BJ (cell line): ENCODE measurements at regions not wholly inside any gene's neighbourhood (a gene's known extent, or its start where the extent isn't known, plus 50 kb on each side); places are given as distances from the start of the nearest gene placed in this dataset.

ENCODE experiments used
- CTCF ChIA-PET: fragments of 350-600 bp; formaldehyde crosslinking; extraction: SDS; loops from one replicate; lab custom pipeline; 2021; ENCODE audit warnings: antibody characterized with exemption, inconsistent platforms; lab: Yijun Ruan, JAX
- POLR2A ChIA-PET: fragments of 300-600 bp; sonication (Branson Sonifier 250); formaldehyde crosslinking; extraction: SDS; loops from one replicate; lab custom pipeline; 2021; ENCODE audit warnings: antibody characterized with exemption; lab: Charles Lee
- DNase-seq: peaks from one replicate; pipeline ENCODE4 v3.0.0-alpha.2; 2011; ENCODE audit warnings: low read depth
- H3K27me3 ChIP-seq: 2 replicates; pipeline ENCODE4 v1.6.0; 2011; ENCODE audit warnings: low read length; ENCODE audit not compliant: control insufficient read depth, insufficient read depth
- H3K36me3 ChIP-seq: 2 replicates; pipeline ENCODE4 v1.5.1; 2011; ENCODE audit warnings: low read length; ENCODE audit not compliant: control insufficient read depth, insufficient read depth
- H3K4me3 ChIP-seq: 2 replicates; pipeline ENCODE4 v1.5.1; 2011; ENCODE audit warnings: low read depth, mild to moderate bottlenecking, control low read depth, low read length
- CTCF ChIP-seq: IDR thresholded peaks from 2 replicates; pipeline ENCODE4 v1.5.1; 2011; ENCODE audit warnings: low read depth, mild to moderate bottlenecking, control low read depth, inconsistent platforms, low read length, moderate library complexity; ENCODE audit not compliant: insufficient read depth

GRCh38 chr4:62898115-62898514 lies 1511.1 kb downstream of the TECRL start:
- ChIA-PET CTCF (no interaction called here), POLR2A (no interaction called here)

GRCh38 chr4:62896721-62897120 lies 1512.5 kb downstream of the TECRL start:
- ChIA-PET POLR2A (no interaction called here), CTCF (no interaction called here)
- H3K27me3 ChIP-seq, result no peaks in the 10 kb centered on the region
- no peak for DNase-seq
- H3K4me3 ChIP-seq, result no peak overlapping the region
- no peaks in the 10 kb centered on the region for H3K36me3 ChIP-seq
- TF ChIP-seq CTCF, result no peak

More at GRCh38 chr4:62898115-62898514, 1511.1 kb downstream of the TECRL start:
- H3K36me3 ChIP-seq, result no peaks in the 10 kb centered on the region
- no peak for DNase-seq
- H3K27me3 ChIP-seq, result no peaks in the 10 kb centered on the region
- no peak overlapping the region for H3K4me3 ChIP-seq
- TF ChIP-seq CTCF, result no peak

GRCh38 chr4:62881901-62882300 lies 1527.3 kb downstream of the TECRL start:
- CTCF ChIA-PET, result no interaction called here
- no peak for DNase-seq

GRCh38 chr4:62881210-62881609 lies 1528.0 kb downstream of the TECRL start:
- Histone ChIP-seq H3K27me3 (no peaks in the 10 kb centered on the region), H3K36me3 (no peaks in the 10 kb centered on the region), H3K4me3 (no peak overlapping the region)
- DNase-seq, result no peak
- ChIA-PET CTCF (no interaction called here), POLR2A (no interaction called here)
- TF ChIP-seq CTCF, result no peak

More at GRCh38 chr4:62881901-62882300, 1527.3 kb downstream of the TECRL start:
- Histone ChIP-seq H3K4me3 (no peak overlapping the region), H3K36me3 (no peaks in the 10 kb centered on the region), H3K27me3 (no peaks in the 10 kb centered on the region)
- POLR2A ChIA-PET, result no interaction called here
- no peak for TF ChIP-seq CTCF

GRCh38 chr4:62872856-62873255 lies 1536.4 kb downstream of the TECRL start:
- H3K36me3 ChIP-seq, result no peaks in the 10 kb centered on the region
- no peak for TF ChIP-seq CTCF
- H3K4me3 ChIP-seq, result no peak overlapping the region
- POLR2A ChIA-PET, result no interaction called here
- no peaks in the 10 kb centered on the region for H3K27me3 ChIP-seq
- no peak for DNase-seq
- CTCF ChIA-PET, result no interaction called here
